ENCODE measurements at regions not wholly inside any gene's neighbourhood (a gene's known extent, or its start where the extent isn't known, plus 50 kb on each side); places are given as distances from the start of the nearest gene placed in this dataset.

DNA sequence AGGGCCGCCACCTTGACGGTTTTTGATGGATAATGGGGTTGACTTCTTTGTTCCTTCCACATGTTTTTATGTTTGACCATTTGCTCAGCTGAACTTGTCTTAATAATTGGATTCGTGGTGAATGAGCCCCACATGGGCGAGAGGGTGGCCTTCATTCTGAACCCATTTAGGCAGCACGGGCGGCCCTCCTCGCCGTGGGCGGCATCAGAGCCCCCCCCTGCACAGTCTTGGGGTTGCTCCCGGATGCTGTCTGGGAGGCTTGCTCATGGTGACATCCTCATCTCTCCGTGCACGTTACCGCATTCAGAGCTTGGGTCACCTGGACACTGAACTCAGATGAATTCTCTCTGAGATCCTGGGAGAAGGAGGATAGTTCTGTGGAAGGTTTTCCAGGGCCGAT lies 172.3 kb upstream of the OSBPL11 start:
- Histone ChIP-seq H3K4me1 (ENCODE audit: control insufficient read depth, insufficient read depth, low read length) (no peaks in the 10 kb centered on the region), H3K4me3 (no peak overlapping the region), H3K79me2 (ENCODE audit: control insufficient read depth, insufficient read depth, low read length) (no peaks in the 10 kb centered on the region), H4K20me1 (ENCODE audit: control insufficient read depth, insufficient read depth) (no peaks in the 10 kb centered on the region), H3K27ac (ENCODE audit: control insufficient read depth, insufficient read depth) (no peak overlapping the region), H3K4me2 (ENCODE audit: control insufficient read depth, insufficient read depth) (no peak overlapping the region), H3K9me3 (replicated peaks; ENCODE audit: control insufficient read depth, insufficient read depth, low read length) (no peaks in the 10 kb centered on the region), H3K27me3 (replicated peaks in 1 of 2; ENCODE audit: control insufficient read depth in 2 of 2, insufficient read depth in 2 of 2, low read length in 1 of 2) (no peaks in the 10 kb centered on the region), H3K36me3 (ENCODE audit: control insufficient read depth in 2 of 2, insufficient read depth in 2 of 2, low read length in 1 of 2) (no peaks in the 10 kb centered on the region), H3K9ac (ENCODE audit: control insufficient read depth, insufficient read depth, low read length) (no peak overlapping the region), H2AFZ (ENCODE audit: control insufficient read depth, low read depth, low read length) (no peak overlapping the region)
- CTCF ChIA-PET: no interaction called here
- intact Hi-C loops (cut with micrococcal nuclease; ENCODE audit: unreplicated experiment): no loop called here
- SMC1A ChIA-PET (ENCODE audit: uncharacterized antibody, unreplicated experiment): no interaction called here
- in situ Hi-C loops (cut with MboI): no loop called here
- no TSS peak for BruUV-seq (replicated peaks)
- DNase-seq (ENCODE audit: low read depth, low spot score): no peak
- POLR2A ChIA-PET: no interaction called here
- ATAC-seq: no peak
- no peak for FAIRE-seq
- WGBS (ENCODE audit: insufficient coverage, insufficient replicate concordance, low lambda C conversion rate, missing lambda C conversion rate): 61% methylated on average over 12 of the region's 14 CpGs
- RAD21 ChIA-PET (ENCODE audit: unreplicated experiment): no interaction called here
- TF ChIP-seq FOXK2 (IDR thresholded peaks at IDR 0.05) (no peak), E2F4 (IDR thresholded peaks at IDR 0.05; ENCODE audit: low read depth, low read length) (no peak), ZZZ3 (IDR thresholded peaks at IDR 0.05; ENCODE audit: control insufficient read depth, insufficient read length, low read depth) (no peak), NFIC (IDR thresholded peaks at IDR 0.05; ENCODE audit: low read depth, low read length) (no peak), SREBF1 (IDR thresholded peaks at IDR 0.05; ENCODE audit: low read length) (no peak), SRF (IDR thresholded peaks at IDR 0.05; ENCODE audit: low read depth in 2 of 2, low read length in 2 of 2) (no peak), PBX3 (IDR thresholded peaks at IDR 0.05; ENCODE audit: insufficient replicate concordance, low read depth, low read length) (no peak), EZH2 (IDR thresholded peaks at IDR 0.05; ENCODE audit: borderline replicate concordance, control insufficient read depth, low read depth, low read length) (no peak), IKZF2 (IDR thresholded peaks at IDR 0.05) (no peak), GATAD2B (conservative IDR thresholded peaks at IDR 0.05; ENCODE audit: low read depth) (no peak), TCF7 (IDR thresholded peaks at IDR 0.05; ENCODE audit: borderline replicate concordance) (no peak), CREB1 (IDR thresholded peaks at IDR 0.05; ENCODE audit: low read depth) (no peak), SUPT20H (IDR thresholded peaks at IDR 0.05; ENCODE audit: borderline replicate concordance, control insufficient read depth, low read depth, low read length) (no peak), SP1 (IDR thresholded peaks at IDR 0.05; ENCODE audit: low read depth, low read length) (no peak), ZNF274 (IDR thresholded peaks at IDR 0.05; ENCODE audit: insufficient read depth, insufficient read length) (no peak), NR2C1 (IDR thresholded peaks at IDR 0.05) (no peak), PRDM15 (CRISPR knock-in tag; IDR thresholded peaks at IDR 0.05) (no peak)

Data from GM12878 (cell line).